H1 (cell line): ENCODE measurements at regions not wholly inside any gene's neighbourhood (a gene's known extent, or its start where the extent isn't known, plus 50 kb on each side); places are given as distances from the start of the nearest gene placed in this dataset.
"Not testable (repeated sequence)": the region's sequence is repeated elsewhere in the genome, so short reads cannot be mapped to it uniquely, and the experiment has no call there.

ENCODE experiments used
- CTCF ChIA-PET: fragments of 300-600 bp; sonication (Branson Sonifier 250); formaldehyde crosslinking; loops from one replicate; lab custom pipeline; 2021; ENCODE audit not compliant: partially characterized antibody; lab: Charles Lee
- POLR2A ChIA-PET: fragments of 300-600 bp; sonication (Branson Sonifier 250); formaldehyde crosslinking; loops from one replicate; lab custom pipeline; 2021; ENCODE audit warnings: inconsistent platforms; ENCODE audit not compliant: partially characterized antibody; lab: Charles Lee
- DNase-seq, 2 experiments: peaks; one replicate each; pipeline versions ENCODE4 v3.0.0 to v3.0.0-alpha.2; 2010 to 2022; ENCODE audit warnings: low spot score in 2 of 2, low read depth in 1 of 2, mixed read lengths in 1 of 2
- FAIRE-seq: peaks from 2 replicates; lab custom pipeline; 2011; peaks lifted over from hg19 to GRCh38; lab: Jason Lieb, UNC
- H2AFZ ChIP-seq: 2 replicates; pipeline ENCODE4 v1.8.1; 2012; ENCODE audit warnings: low read length, inconsistent platforms
- H2AK5ac ChIP-seq: 2 replicates; pipeline ENCODE4 v1.6.1; 2013; ENCODE audit warnings: low read depth, low read length
- H2BK120ac ChIP-seq: replicated peaks from 2 replicates; pipeline ENCODE3; 2013; ENCODE audit warnings: low read depth, low read length, inconsistent platforms
- H2BK12ac ChIP-seq: 2 replicates; pipeline ENCODE4 v1.6.1; 2013; ENCODE audit warnings: low read depth, low read length
- H2BK15ac ChIP-seq: 2 replicates; pipeline ENCODE4 v1.6.1; 2013; ENCODE audit warnings: low read length
- H2BK20ac ChIP-seq: 2 replicates; pipeline ENCODE4 v1.6.1; 2013; ENCODE audit warnings: low read length
- H2BK5ac ChIP-seq: 2 replicates; pipeline ENCODE4 v1.6.1; 2013; ENCODE audit warnings: low read depth, low read length
- H3K14ac ChIP-seq: 2 replicates; pipeline ENCODE4 v1.6.1; 2013; ENCODE audit warnings: inconsistent platforms; ENCODE audit not compliant: insufficient read length
- H3K18ac ChIP-seq: 2 replicates; pipeline ENCODE4 v1.6.1; 2013; ENCODE audit warnings: low read length; ENCODE audit errors: extremely low read depth
- H3K23ac ChIP-seq: 2 replicates; pipeline ENCODE4 v1.6.1; 2013; ENCODE audit warnings: inconsistent platforms; ENCODE audit not compliant: insufficient read length
- H3K23me2 ChIP-seq: 2 replicates; pipeline ENCODE4 v1.6.1; 2013; ENCODE audit warnings: low read depth, low read length
- H3K27ac ChIP-seq: 2 replicates; pipeline ENCODE4 v1.6.1; 2011; ENCODE audit warnings: low read depth, low read length, inconsistent platforms
- H3K27me3 ChIP-seq, 4 experiments: replicated peaks in 1 of 4; 1 replicate in 1 of 4; 2 replicates in 3 of 4; pipeline versions ENCODE4 v1.6.1 to v1.8.1; 2011 to 2013; ENCODE audit warnings: low read length in 3 of 4, mild to moderate bottlenecking in 3 of 4, inconsistent platforms in 2 of 4, mixed read lengths in 2 of 4, moderate library complexity in 1 of 4; ENCODE audit not compliant: control insufficient read depth in 3 of 4, insufficient read depth in 3 of 4; ENCODE audit errors: extremely low read depth in 1 of 4
- H3K36me3 ChIP-seq, 4 experiments: 2 replicates each; pipeline versions ENCODE4 v1.6.1 to v1.8.1; 2011 to 2013; ENCODE audit warnings: mild to moderate bottlenecking in 4 of 4, low read length in 3 of 4, moderate library complexity in 2 of 4, control low read depth in 1 of 4, inconsistent platforms in 1 of 4; ENCODE audit not compliant: insufficient read depth in 4 of 4, control insufficient read depth in 2 of 4
- H3K4ac ChIP-seq: replicated peaks from 2 replicates; pipeline ENCODE3; 2013; ENCODE audit warnings: low read length, low read depth, mixed read lengths, inconsistent platforms; ENCODE audit not compliant: insufficient read length
- H3K4me1 ChIP-seq, 4 experiments: replicated peaks in 1 of 4; 1 replicate in 1 of 4; 2 replicates in 3 of 4; pipeline versions ENCODE4 v1.6.1 to v1.8.1; 2011 to 2013; ENCODE audit warnings: low read length in 3 of 4, inconsistent platforms in 2 of 4, mixed read lengths in 1 of 4; ENCODE audit not compliant: insufficient read depth in 4 of 4, control insufficient read depth in 3 of 4
- H3K4me2 ChIP-seq, 2 experiments: 2 replicates each; pipeline versions ENCODE4 v1.6.1 to v1.8.1; 2011 to 2013; ENCODE audit warnings: low read depth in 2 of 2, low read length in 2 of 2, control low read depth in 1 of 2, inconsistent platforms in 1 of 2, mild to moderate bottlenecking in 1 of 2; ENCODE audit not compliant: insufficient read depth in 1 of 2
- H3K4me3 ChIP-seq, 4 experiments: fragments of 200-600, 300-600 bp in 1 of 4; sonication (generic), shearing (Covaris generic), sonication (Bioruptor Twin) in 1 of 4; 2 replicates each; pipeline versions ENCODE4 v1.5.1 to v1.8.1; 2011 to 2016; ENCODE audit warnings: low read length in 4 of 4, low read depth in 3 of 4, control low read depth in 2 of 4, inconsistent platforms in 2 of 4, mild to moderate bottlenecking in 2 of 4, mixed read lengths in 1 of 4, moderate library complexity in 1 of 4; ENCODE audit not compliant: insufficient read depth in 2 of 4; ENCODE audit errors: extremely low read depth in 1 of 4
- H3K56ac ChIP-seq: replicated peaks from 2 replicates; pipeline ENCODE3; 2013; ENCODE audit warnings: low read depth, mild to moderate bottlenecking, mixed read lengths, low read length, inconsistent platforms; ENCODE audit not compliant: insufficient read length
- H3K79me1 ChIP-seq: 2 replicates; pipeline ENCODE4 v1.6.1; 2013; ENCODE audit warnings: low read depth, low read length, control low read depth
- H3K79me2 ChIP-seq, 2 experiments: 2 replicates each; pipeline versions ENCODE4 v1.6.1 to v1.8.1; 2012 to 2013; ENCODE audit warnings: low read length in 2 of 2, mild to moderate bottlenecking in 2 of 2, inconsistent platforms in 1 of 2; ENCODE audit not compliant: insufficient read depth in 2 of 2, control insufficient read depth in 1 of 2
- H3K9ac ChIP-seq, 4 experiments: replicated peaks in 1 of 4; 1 replicate in 1 of 4; 2 replicates in 3 of 4; pipeline versions ENCODE4 v1.6.1 to v1.8.1; 2011 to 2013; ENCODE audit warnings: low read depth in 3 of 4, low read length in 3 of 4, control low read depth in 2 of 4, mild to moderate bottlenecking in 2 of 4, moderate library complexity in 2 of 4, inconsistent platforms in 1 of 4; ENCODE audit errors: extremely low read depth in 1 of 4
- H3K9me3 ChIP-seq, 2 experiments: 2 replicates each; pipeline versions ENCODE4 v1.6.1 to v1.8.1; 2012 to 2013; ENCODE audit warnings: mild to moderate bottlenecking in 2 of 2, moderate library complexity in 2 of 2, control low read depth in 1 of 2, inconsistent platforms in 1 of 2, low read depth in 1 of 2, low read length in 1 of 2, mixed read lengths in 1 of 2; ENCODE audit not compliant: insufficient read depth in 2 of 2
- H4K20me1 ChIP-seq, 2 experiments: replicated peaks in 1 of 2; 2 replicates each; pipeline versions ENCODE3 to v1.8.1; 2011 to 2013; ENCODE audit warnings: inconsistent platforms in 2 of 2, low read length in 2 of 2, mild to moderate bottlenecking in 1 of 2; ENCODE audit not compliant: insufficient read depth in 2 of 2, control insufficient read depth in 1 of 2
- H4K5ac ChIP-seq: 2 replicates; pipeline ENCODE4 v1.6.1; 2013; ENCODE audit warnings: low read length, low read depth, mixed read lengths, inconsistent platforms; ENCODE audit not compliant: insufficient read length
- H4K8ac ChIP-seq: 2 replicates; pipeline ENCODE4 v1.8.0; 2013; ENCODE audit warnings: mild to moderate bottlenecking, moderate library complexity, low read length, inconsistent platforms; ENCODE audit not compliant: insufficient read depth; ENCODE audit errors: extremely low read depth
- H4K91ac ChIP-seq: replicated peaks from 2 replicates; pipeline ENCODE3; 2013; ENCODE audit warnings: low read length, mixed read lengths, inconsistent platforms; ENCODE audit not compliant: insufficient read length
- WGBS, 2 experiments: shearing (Covaris generic) in 1 of 2; methylation state at CpG; one replicate each; pipeline versions ENCODE4 v1.1.6 to v1.1.7; 2013 to 2015; ENCODE audit warnings: low lambda C conversion rate in 2 of 2, mixed read lengths in 2 of 2, inconsistent platforms in 1 of 2, low coverage in 1 of 2, missing lambda C conversion rate in 1 of 2; ENCODE audit not compliant: insufficient replicate concordance in 2 of 2, insufficient coverage in 1 of 2, insufficient read length in 1 of 2; ENCODE audit errors: extremely low coverage in 1 of 2, missing lambda C conversion rate in 1 of 2; 5-methylcytosine and 5-hydroxymethylcytosine counted together

DNA sequence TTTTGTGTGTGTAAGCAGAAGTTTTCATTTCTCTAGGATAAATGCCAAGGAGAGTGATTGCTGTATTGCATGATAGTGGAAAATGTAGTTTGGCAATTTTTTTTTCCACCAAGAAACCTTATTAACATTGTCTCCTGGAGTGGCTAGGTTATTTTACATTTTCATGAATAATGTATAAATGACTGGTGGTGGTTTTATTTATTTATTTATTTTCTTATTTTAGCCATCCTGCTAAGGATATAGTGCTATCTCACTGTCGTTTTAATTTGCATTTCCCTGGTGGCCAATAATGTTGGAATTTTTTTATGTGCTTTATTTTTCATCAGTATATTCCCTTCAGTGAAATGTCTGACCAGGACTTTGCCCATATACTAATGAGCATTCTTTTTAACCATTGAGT lies 328.3 kb upstream of the OR4C13 start:
- H3K4me2 ChIP-seq, H3K79me1 ChIP-seq, H3K36me3 ChIP-seq, H3K4me1 ChIP-seq, H3K56ac ChIP-seq, H3K4ac ChIP-seq, H3K9me3 ChIP-seq, H3K27ac ChIP-seq, H3K79me2 ChIP-seq, H2BK15ac ChIP-seq, H3K9ac ChIP-seq, H3K18ac ChIP-seq, H2AK5ac ChIP-seq, H2BK120ac ChIP-seq, H4K5ac ChIP-seq, H2BK5ac ChIP-seq, H3K14ac ChIP-seq, H2BK20ac ChIP-seq, FAIRE-seq, DNase-seq, H4K8ac ChIP-seq, H3K4me3 ChIP-seq, H2AFZ ChIP-seq, CTCF ChIA-PET, H3K27me3 ChIP-seq, H4K91ac ChIP-seq, H3K23ac ChIP-seq, H2BK12ac ChIP-seq, H4K20me1 ChIP-seq, POLR2A ChIA-PET, H3K23me2 ChIP-seq: not testable (repeated sequence)
- 13% methylated on average over 1 of the region's 1 CpG; no CpG with 5 or more reads in 1 of the 2 experiments for WGBS, 2 experiments

DNA sequence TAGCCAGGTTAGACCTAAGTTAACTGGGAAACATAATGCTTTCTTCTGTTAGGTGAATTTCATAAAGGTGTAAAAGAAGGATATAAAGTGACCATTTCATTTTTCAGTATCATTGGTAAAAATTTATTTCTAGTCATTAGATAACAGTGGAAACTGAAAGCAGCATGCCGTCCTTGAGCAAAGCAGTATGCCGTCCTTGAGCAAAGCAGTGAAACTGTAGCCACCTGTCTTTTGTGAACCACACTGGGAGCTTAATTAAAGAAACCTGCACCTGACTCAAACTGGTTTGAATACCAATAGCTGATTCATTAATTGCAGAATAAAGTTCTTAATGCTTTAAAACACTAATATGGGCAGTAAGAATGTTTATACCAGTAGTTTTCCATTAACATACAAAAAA lies 281.5 kb upstream of the OR4C13 start:
- H2AFZ ChIP-seq, H3K4ac ChIP-seq, H4K5ac ChIP-seq, H4K91ac ChIP-seq, FAIRE-seq, POLR2A ChIA-PET, H3K23me2 ChIP-seq, H3K9ac ChIP-seq, H3K27me3 ChIP-seq, H3K4me2 ChIP-seq, H3K18ac ChIP-seq, H2BK5ac ChIP-seq, H2BK15ac ChIP-seq, H3K36me3 ChIP-seq, H2BK12ac ChIP-seq, H3K56ac ChIP-seq, DNase-seq, H4K20me1 ChIP-seq, CTCF ChIA-PET, H3K27ac ChIP-seq, H2BK120ac ChIP-seq, H3K4me3 ChIP-seq, H3K23ac ChIP-seq, H3K4me1 ChIP-seq, H3K79me2 ChIP-seq, H2BK20ac ChIP-seq, H3K79me1 ChIP-seq, H4K8ac ChIP-seq, H2AK5ac ChIP-seq, H3K14ac ChIP-seq: not testable (repeated sequence)
- 83% methylated on average over 2 of the region's 2 CpGs; no CpG with 5 or more reads in 1 of the 2 experiments for WGBS, 2 experiments
- peaks cover 21 to 24% of the 10 kb centered on the region in 2 experiments for H3K9me3 ChIP-seq
